Neural cell (in vitro differentiated cells): ENCODE measurements at regions not wholly inside any gene's neighbourhood (a gene's known extent, or its start where the extent isn't known, plus 50 kb on each side); places are given as distances from the start of the nearest gene placed in this dataset.

Experiments used
- H2AFZ ChIP-seq: fragments of 200-600, 300-800 bp; sonication (generic), shearing (Covaris generic); 2 replicates; pipeline ENCODE4 v1.6.0; 2014; ENCODE audit warnings: low read depth, mild to moderate bottlenecking, antibody characterized with exemption, low read length, moderate library complexity
- H3F3A ChIP-seq: fragments of 200-600 bp; shearing (Covaris generic); 2 replicates; pipeline ENCODE4 v1.6.1; 2016; ENCODE audit warnings: mild to moderate bottlenecking, moderate library complexity, mixed read lengths, antibody characterized with exemption, low read length; ENCODE audit not compliant: insufficient read depth, poor library complexity, severe bottlenecking
- H3K27ac ChIP-seq: fragments of 200-600, 300-800 bp; sonication (generic), shearing (Covaris generic); 2 replicates; pipeline ENCODE4 v1.5.1; 2014; ENCODE audit warnings: mild to moderate bottlenecking, low read length, moderate library complexity
- H3K27me3 ChIP-seq: fragments of 300-800, 200-600 bp; sonication (generic), shearing (Covaris generic); 2 replicates; pipeline ENCODE4 v1.6.0; 2014; ENCODE audit warnings: mild to moderate bottlenecking, low read depth, low read length, moderate library complexity; ENCODE audit not compliant: insufficient read depth
- H3K36me3 ChIP-seq: fragments of 300-800, 200-600 bp; sonication (generic), shearing (Covaris generic); 2 replicates; pipeline ENCODE4 v1.5.1; 2014; ENCODE audit warnings: mild to moderate bottlenecking, antibody characterized with exemption, low read length, moderate library complexity; ENCODE audit not compliant: insufficient read depth
- H3K4me2 ChIP-seq: fragments of 300-800, 200-600 bp; sonication (generic), shearing (Covaris generic); 2 replicates; pipeline ENCODE4 v1.6.0; 2014; ENCODE audit warnings: mild to moderate bottlenecking, low read length
- H3K4me3 ChIP-seq: fragments of 300-800, 200-600 bp; sonication (generic), shearing (Covaris generic); 2 replicates; pipeline ENCODE4 v1.5.1; 2014; ENCODE audit warnings: mild to moderate bottlenecking, low read length, moderate library complexity
- H3K79me2 ChIP-seq: fragments of 200-600 bp; shearing (Covaris generic); replicated peaks from 2 replicates; pipeline ENCODE4 v1.6.0; 2014; ENCODE audit warnings: mild to moderate bottlenecking, low read length, moderate library complexity; ENCODE audit not compliant: insufficient read depth
- H3K9ac ChIP-seq: fragments of 300-800, 200-600 bp; sonication (generic), shearing (Covaris generic); 2 replicates; pipeline ENCODE4 v1.6.1; 2016; ENCODE audit warnings: mild to moderate bottlenecking, low read length, mixed read lengths
- H3K9me2 ChIP-seq: fragments of 200-600 bp; shearing (Covaris generic); 2 replicates; pipeline ENCODE4 v1.6.1; 2016; ENCODE audit warnings: mild to moderate bottlenecking, low read length, mixed read lengths; ENCODE audit not compliant: insufficient read depth
- H3K9me3 ChIP-seq: fragments of 200-600, 300-800 bp; sonication (generic), shearing (Covaris generic); 2 replicates; pipeline ENCODE4 v1.6.1; 2016; ENCODE audit warnings: mild to moderate bottlenecking, mixed run types, low read length, moderate library complexity, mixed read lengths
- H4K20me1 ChIP-seq: fragments of 200-600 bp; shearing (Covaris generic); 2 replicates; pipeline ENCODE4 v1.6.1; 2016; ENCODE audit warnings: mild to moderate bottlenecking, mixed run types; ENCODE audit not compliant: insufficient read depth
- EP300 ChIP-seq: fragments of 450-650 bp; conservative IDR thresholded peaks from 2 replicates; pipeline ENCODE4 v1.6.1; 2014; ENCODE audit warnings: antibody characterized with exemption, mild to moderate bottlenecking, moderate library complexity; ENCODE audit not compliant: poor library complexity, severe bottlenecking
- EZH2 ChIP-seq: fragments of 200-600, 300-800 bp; shearing (Covaris generic), sonication (generic); IDR thresholded peaks from 2 replicates; pipeline ENCODE4 v1.6.1; 2014; ENCODE audit warnings: antibody characterized with exemption, low read length, borderline replicate concordance, mild to moderate bottlenecking; ENCODE audit not compliant: insufficient read depth, poor library complexity, severe bottlenecking
- MXI1 ChIP-seq: fragments of 450-650 bp; conservative IDR thresholded peaks from 2 replicates; pipeline ENCODE4 v1.6.1; 2014; ENCODE audit warnings: antibody characterized with exemption, mild to moderate bottlenecking; ENCODE audit not compliant: poor library complexity, severe bottlenecking
- POLR2AphosphoS5 ChIP-seq: IDR thresholded peaks from 2 replicates; pipeline ENCODE4 v1.6.1; 2012
- RAD21 ChIP-seq: fragments of 450-650 bp; conservative IDR thresholded peaks from 2 replicates; pipeline ENCODE4 v1.6.1; 2014; ENCODE audit warnings: antibody characterized with exemption, mild to moderate bottlenecking, moderate library complexity
- SMC3 ChIP-seq: fragments of 450-650 bp; conservative IDR thresholded peaks from 2 replicates; pipeline ENCODE4 v1.6.1; 2014; ENCODE audit warnings: antibody characterized with exemption, mild to moderate bottlenecking, moderate library complexity; ENCODE audit not compliant: poor library complexity
- TAF1 ChIP-seq: IDR thresholded peaks from 2 replicates; pipeline ENCODE4 v1.6.1; 2012; ENCODE audit warnings: low read depth
- TF ChIP-seq, protein P1 (sequence below): fragments of 450-650 bp; IDR thresholded peaks from 2 replicates; pipeline ENCODE4 v1.5.1; 2014; ENCODE audit warnings: antibody characterized with exemption, mild to moderate bottlenecking, moderate library complexity; ENCODE audit not compliant: poor library complexity, severe bottlenecking
- TF ChIP-seq, protein P2 (sequence below): IDR thresholded peaks from 2 replicates; pipeline ENCODE4 v1.6.1; 2012; ENCODE audit warnings: borderline replicate concordance

DNA sequence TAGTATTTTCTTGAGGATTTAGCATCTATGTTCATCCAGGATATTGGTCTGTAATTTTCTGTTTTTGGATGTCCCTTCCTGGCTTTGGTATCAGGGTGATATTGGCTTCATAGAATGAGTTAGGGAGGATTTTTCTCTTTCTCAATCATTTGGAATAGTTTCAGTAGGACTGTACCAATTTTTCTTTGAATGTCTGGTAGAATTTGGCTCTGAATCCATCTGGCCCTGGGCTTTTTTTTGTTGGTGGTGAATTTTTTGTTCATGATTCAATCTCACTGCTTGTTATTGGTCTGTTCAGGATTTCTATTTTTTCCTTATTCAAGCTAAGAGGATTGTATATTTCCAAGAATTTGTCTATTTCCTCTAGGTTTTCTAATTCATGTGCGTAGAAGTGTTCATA lies 192.7 kb downstream of the KIF20B start:
- Histone ChIP-seq H2AFZ (no peak overlapping the region), H3K4me2 (no peak overlapping the region), H3K36me3 (no peaks in the 10 kb centered on the region), H3K9me3 (no peaks in the 10 kb centered on the region), H4K20me1 (no peaks in the 10 kb centered on the region), H3K79me2 (no peaks in the 10 kb centered on the region), H3K27me3 (no peaks in the 10 kb centered on the region), H3K4me3 (no peak overlapping the region), H3K9ac (no peak overlapping the region), H3F3A (no peaks in the 10 kb centered on the region), H3K9me2 (no peaks in the 10 kb centered on the region), H3K27ac (no peak overlapping the region)
- TF ChIP-seq MXI1 (no peak), EZH2 (no peak), TAF1 (no peak), POLR2AphosphoS5 (no peak)
- TF ChIP-seq, protein P1, sequence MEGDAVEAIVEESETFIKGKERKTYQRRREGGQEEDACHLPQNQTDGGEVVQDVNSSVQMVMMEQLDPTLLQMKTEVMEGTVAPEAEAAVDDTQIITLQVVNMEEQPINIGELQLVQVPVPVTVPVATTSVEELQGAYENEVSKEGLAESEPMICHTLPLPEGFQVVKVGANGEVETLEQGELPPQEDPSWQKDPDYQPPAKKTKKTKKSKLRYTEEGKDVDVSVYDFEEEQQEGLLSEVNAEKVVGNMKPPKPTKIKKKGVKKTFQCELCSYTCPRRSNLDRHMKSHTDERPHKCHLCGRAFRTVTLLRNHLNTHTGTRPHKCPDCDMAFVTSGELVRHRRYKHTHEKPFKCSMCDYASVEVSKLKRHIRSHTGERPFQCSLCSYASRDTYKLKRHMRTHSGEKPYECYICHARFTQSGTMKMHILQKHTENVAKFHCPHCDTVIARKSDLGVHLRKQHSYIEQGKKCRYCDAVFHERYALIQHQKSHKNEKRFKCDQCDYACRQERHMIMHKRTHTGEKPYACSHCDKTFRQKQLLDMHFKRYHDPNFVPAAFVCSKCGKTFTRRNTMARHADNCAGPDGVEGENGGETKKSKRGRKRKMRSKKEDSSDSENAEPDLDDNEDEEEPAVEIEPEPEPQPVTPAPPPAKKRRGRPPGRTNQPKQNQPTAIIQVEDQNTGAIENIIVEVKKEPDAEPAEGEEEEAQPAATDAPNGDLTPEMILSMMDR, result no peak
- TF ChIP-seq, protein P2, sequence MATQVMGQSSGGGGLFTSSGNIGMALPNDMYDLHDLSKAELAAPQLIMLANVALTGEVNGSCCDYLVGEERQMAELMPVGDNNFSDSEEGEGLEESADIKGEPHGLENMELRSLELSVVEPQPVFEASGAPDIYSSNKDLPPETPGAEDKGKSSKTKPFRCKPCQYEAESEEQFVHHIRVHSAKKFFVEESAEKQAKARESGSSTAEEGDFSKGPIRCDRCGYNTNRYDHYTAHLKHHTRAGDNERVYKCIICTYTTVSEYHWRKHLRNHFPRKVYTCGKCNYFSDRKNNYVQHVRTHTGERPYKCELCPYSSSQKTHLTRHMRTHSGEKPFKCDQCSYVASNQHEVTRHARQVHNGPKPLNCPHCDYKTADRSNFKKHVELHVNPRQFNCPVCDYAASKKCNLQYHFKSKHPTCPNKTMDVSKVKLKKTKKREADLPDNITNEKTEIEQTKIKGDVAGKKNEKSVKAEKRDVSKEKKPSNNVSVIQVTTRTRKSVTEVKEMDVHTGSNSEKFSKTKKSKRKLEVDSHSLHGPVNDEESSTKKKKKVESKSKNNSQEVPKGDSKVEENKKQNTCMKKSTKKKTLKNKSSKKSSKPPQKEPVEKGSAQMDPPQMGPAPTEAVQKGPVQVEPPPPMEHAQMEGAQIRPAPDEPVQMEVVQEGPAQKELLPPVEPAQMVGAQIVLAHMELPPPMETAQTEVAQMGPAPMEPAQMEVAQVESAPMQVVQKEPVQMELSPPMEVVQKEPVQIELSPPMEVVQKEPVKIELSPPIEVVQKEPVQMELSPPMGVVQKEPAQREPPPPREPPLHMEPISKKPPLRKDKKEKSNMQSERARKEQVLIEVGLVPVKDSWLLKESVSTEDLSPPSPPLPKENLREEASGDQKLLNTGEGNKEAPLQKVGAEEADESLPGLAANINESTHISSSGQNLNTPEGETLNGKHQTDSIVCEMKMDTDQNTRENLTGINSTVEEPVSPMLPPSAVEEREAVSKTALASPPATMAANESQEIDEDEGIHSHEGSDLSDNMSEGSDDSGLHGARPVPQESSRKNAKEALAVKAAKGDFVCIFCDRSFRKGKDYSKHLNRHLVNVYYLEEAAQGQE, result no peak

DNA sequence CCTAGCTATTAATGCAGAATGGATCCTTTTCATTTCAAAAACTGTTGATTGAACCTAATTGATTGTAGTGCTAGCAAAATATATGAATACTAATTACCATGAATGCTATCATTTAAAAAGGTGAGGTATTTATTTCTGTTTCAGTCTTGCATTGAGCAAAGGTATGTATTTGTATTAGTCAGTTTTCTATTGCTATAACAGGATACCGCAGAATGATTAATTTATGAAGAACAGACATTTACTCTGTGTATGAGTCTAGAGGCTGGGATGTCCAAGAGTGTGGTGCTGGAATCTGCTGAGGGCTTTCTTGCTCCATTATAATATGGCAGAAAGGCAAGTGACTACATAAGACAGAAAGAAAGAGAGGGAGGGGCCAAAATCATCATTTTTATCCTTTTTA lies 199.2 kb downstream of the KIF20B start:
- no peaks in the 10 kb centered on the region for H3K36me3 ChIP-seq
- no peaks in the 10 kb centered on the region for H3K79me2 ChIP-seq
- H4K20me1 ChIP-seq, result no peaks in the 10 kb centered on the region
- H3K27me3 ChIP-seq, result no peaks in the 10 kb centered on the region
- no peak overlapping the region for H3K9ac ChIP-seq
- H3K4me3 ChIP-seq, result no peak overlapping the region
- no peaks in the 10 kb centered on the region for H3F3A ChIP-seq
- H3K27ac ChIP-seq, result no peak overlapping the region
- no peaks in the 10 kb centered on the region for H3K9me3 ChIP-seq
- H3K9me2 ChIP-seq, result no peaks in the 10 kb centered on the region
- no peak overlapping the region for H3K4me2 ChIP-seq
- TF ChIP-seq, protein P2, result no peak
- TF ChIP-seq, protein P1, result no peak
- no peak for TF ChIP-seq EZH2
- no peak for TF ChIP-seq MXI1
- TF ChIP-seq RAD21, result no peak
- TF ChIP-seq POLR2AphosphoS5, result no peak
- TF ChIP-seq SMC3, result no peak
- no peak for TF ChIP-seq TAF1
- TF ChIP-seq EP300, result no peak
- H2AFZ ChIP-seq, result no peak overlapping the region
